SK-N-SH treated with all-trans-retinoic acid at 6 μM for 48 hours (cell line): ENCODE measurements at regions not wholly inside any gene's neighbourhood (a gene's known extent, or its start where the extent isn't known, plus 50 kb on each side); places are given as distances from the start of the nearest gene placed in this dataset.
A peak's percentile ranks its signal among the peaks of the same experiment; 100 is the strongest.

Source experiments
- ATAC-seq: fragments of 200-7000 bp; cut with Tn5 transposase; 3 replicates; pipeline ENCODE4 v1.9.1; 2020; ENCODE audit warnings: mild to moderate bottlenecking, moderate library complexity
- ARNTL ChIP-seq: fragments of 450-650 bp; formaldehyde crosslinking; IDR thresholded peaks from 2 replicates; pipeline ENCODE4 v1.5.0; 2020; ENCODE audit warnings: low read depth, mild to moderate bottlenecking, moderate library complexity, borderline replicate concordance
- BACH2 ChIP-seq: fragments of 250-450 bp; sonication (Bioruptor Pico); IDR thresholded peaks from 2 replicates; pipeline ENCODE4 v1.9.0; 2021; ENCODE audit warnings: mild to moderate bottlenecking, borderline replicate concordance
- CREB5 ChIP-seq: fragments of 250-450 bp; sonication (Bioruptor Pico); IDR thresholded peaks from 2 replicates; pipeline ENCODE4 v1.5.1; 2020; ENCODE audit warnings: low read depth, mild to moderate bottlenecking, moderate library complexity
- CSDC2 ChIP-seq: fragments of 250-450 bp; sonication (Bioruptor Pico); IDR thresholded peaks from 2 replicates; pipeline ENCODE4 v1.5.0; 2020; ENCODE audit warnings: mild to moderate bottlenecking, moderate library complexity
- CSRNP3 ChIP-seq: fragments of 250-450 bp; sonication (Bioruptor Pico); IDR thresholded peaks from 2 replicates; pipeline ENCODE4 v1.5.1; 2021; ENCODE audit warnings: mild to moderate bottlenecking, moderate library complexity
- ESRRG ChIP-seq: fragments of 250-450 bp; sonication (Bioruptor Pico); IDR thresholded peaks from 2 replicates; pipeline ENCODE4 v1.6.1; 2021; ENCODE audit warnings: mild to moderate bottlenecking
- GLIS3 ChIP-seq: fragments of 250-450 bp; sonication (Bioruptor Pico); IDR thresholded peaks from 2 replicates; pipeline ENCODE4 v1.5.0; 2020; ENCODE audit warnings: mild to moderate bottlenecking, moderate library complexity
- ISL1 ChIP-seq: fragments of 250-450 bp; sonication (Bioruptor Pico); IDR thresholded peaks from 2 replicates; pipeline ENCODE4 v2.1.2; 2022; ENCODE audit warnings: mild to moderate bottlenecking, moderate library complexity
- OSR1 ChIP-seq: fragments of 250-450 bp; sonication (Bioruptor Pico); IDR thresholded peaks from 2 replicates; pipeline ENCODE4 v1.8.0; 2022; ENCODE audit warnings: moderate library complexity, mild to moderate bottlenecking, inconsistent platforms
- PATZ1 ChIP-seq: fragments of 250-450 bp; sonication (Bioruptor Pico); IDR thresholded peaks from 2 replicates; pipeline ENCODE4 v1.8.0; 2020; ENCODE audit warnings: mild to moderate bottlenecking, moderate library complexity, borderline replicate concordance
- POU6F1 ChIP-seq: fragments of 250-450 bp; sonication (Bioruptor Pico); IDR thresholded peaks from 2 replicates; pipeline ENCODE4 v1.8.0; 2021; ENCODE audit warnings: low read depth, mild to moderate bottlenecking, moderate library complexity, borderline replicate concordance
- PPARA ChIP-seq: fragments of 250-450 bp; sonication (Bioruptor Pico); IDR thresholded peaks from 2 replicates; pipeline ENCODE4 v1.5.0; 2020; ENCODE audit warnings: mild to moderate bottlenecking, borderline replicate concordance
- RARB ChIP-seq: fragments of 250-450 bp; sonication (Bioruptor Pico); IDR thresholded peaks from 2 replicates; pipeline ENCODE4 v1.8.0; 2021; ENCODE audit warnings: mild to moderate bottlenecking, moderate library complexity
- SNAI2 ChIP-seq: fragments of 250-450 bp; sonication (Bioruptor Pico); IDR thresholded peaks from 2 replicates; pipeline ENCODE4 v1.5.0; 2020; ENCODE audit warnings: mild to moderate bottlenecking, moderate library complexity
- TCF4 ChIP-seq: fragments of 250-450 bp; sonication (Bioruptor Pico); IDR thresholded peaks from 2 replicates; pipeline ENCODE4 v1.8.0; 2021; ENCODE audit warnings: mild to moderate bottlenecking, moderate library complexity, borderline replicate concordance
- TOX ChIP-seq: fragments of 250-450 bp; sonication (Bioruptor Pico); IDR thresholded peaks from 2 replicates; pipeline ENCODE4 v1.8.0; 2021; ENCODE audit warnings: mild to moderate bottlenecking, moderate library complexity, borderline replicate concordance
- TSHZ2 ChIP-seq: fragments of 250-450 bp; sonication (Bioruptor Pico); IDR thresholded peaks from 2 replicates; pipeline ENCODE4 v1.5.0; 2020; ENCODE audit warnings: mild to moderate bottlenecking, moderate library complexity
- ZC3H10 ChIP-seq: fragments of 250-450 bp; sonication (Bioruptor Pico); IDR thresholded peaks from 2 replicates; pipeline ENCODE4 v1.5.1; 2021; ENCODE audit warnings: mild to moderate bottlenecking, moderate library complexity
- ZFP30 ChIP-seq: fragments of 450-650 bp; formaldehyde crosslinking; IDR thresholded peaks from 2 replicates; pipeline ENCODE4 v1.5.0; 2022; ENCODE audit warnings: mild to moderate bottlenecking, moderate library complexity
- ZNF565 ChIP-seq: fragments of 450-650 bp; formaldehyde crosslinking; conservative IDR thresholded peaks from 2 replicates; pipeline ENCODE4 v1.5.0; 2020; ENCODE audit warnings: low read depth, mild to moderate bottlenecking, moderate library complexity
- ZNF70 ChIP-seq: fragments of 450-650 bp; formaldehyde crosslinking; IDR thresholded peaks from 2 replicates; pipeline ENCODE4 v1.5.0; 2020; ENCODE audit warnings: mild to moderate bottlenecking, moderate library complexity
- ZNF8 ChIP-seq: fragments of 450-650 bp; formaldehyde crosslinking; IDR thresholded peaks from 2 replicates; pipeline ENCODE4 v1.5.0; 2020; ENCODE audit warnings: mild to moderate bottlenecking, moderate library complexity

DNA sequence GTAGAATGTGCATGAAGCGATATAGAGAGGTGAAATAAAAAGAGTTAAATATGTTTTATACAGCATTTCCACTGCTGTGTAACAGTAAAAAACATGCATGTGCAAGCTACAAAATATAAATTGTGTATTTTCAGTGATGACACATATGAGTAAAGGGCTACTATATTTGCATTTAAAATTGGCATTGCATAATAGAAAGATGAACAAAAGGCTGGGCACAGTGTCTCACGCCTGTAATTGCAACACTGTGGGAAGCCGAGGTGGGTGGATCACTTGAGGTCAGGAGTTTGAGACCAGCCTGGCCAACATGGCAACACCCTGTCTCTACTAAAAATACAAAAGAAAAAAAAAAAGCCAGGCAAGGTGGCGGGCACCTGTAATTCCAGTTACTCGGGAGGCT is 79.8 kb upstream of the CCDC71L start:
- no peak for ATAC-seq

GRCh38 chr7:106744563-106745091 is 83.7 kb upstream of the CCDC71L start:
- peak; percentile 49; the same call in 2 of the 3 replicates for ATAC-seq
- TF ChIP-seq CSDC2 (CRISPR knock-in tag) = no peak
- no peak for TF ChIP-seq ZFP30 (CRISPR knock-in tag)
- no peak for TF ChIP-seq ZNF8 (CRISPR knock-in tag)
- TF ChIP-seq ZNF70 = no peak
- TF ChIP-seq GLIS3 (CRISPR knock-in tag) = no peak
- TF ChIP-seq PPARA (CRISPR knock-in tag) = no peak
- no peak for TF ChIP-seq BACH2 (CRISPR knock-in tag)
- no peak for TF ChIP-seq TCF4
- no peak for TF ChIP-seq ARNTL (CRISPR knock-in tag)
- no peak for TF ChIP-seq SNAI2 (CRISPR knock-in tag)
- no peak for TF ChIP-seq RARB (CRISPR knock-in tag)
- TF ChIP-seq ZNF565 = no peak
- no peak for TF ChIP-seq POU6F1 (CRISPR knock-in tag)
- no peak for TF ChIP-seq ZC3H10 (CRISPR knock-in tag)
- TF ChIP-seq TOX (CRISPR knock-in tag) = no peak

More for the DNA sequence above, 79.8 kb upstream of the CCDC71L start:
- TF ChIP-seq ARNTL (CRISPR knock-in tag) = no peak
- TF ChIP-seq SNAI2 (CRISPR knock-in tag) = no peak
- TF ChIP-seq ISL1 (CRISPR knock-in tag) = no peak
- no peak for TF ChIP-seq ZFP30 (CRISPR knock-in tag)
- no peak for TF ChIP-seq BACH2 (CRISPR knock-in tag)
- no peak for TF ChIP-seq ZC3H10 (CRISPR knock-in tag)
- TF ChIP-seq CSRNP3 (CRISPR knock-in tag) = no peak
- no peak for TF ChIP-seq GLIS3 (CRISPR knock-in tag)
- no peak for TF ChIP-seq CSDC2 (CRISPR knock-in tag)
- no peak for TF ChIP-seq ZNF8 (CRISPR knock-in tag)
- no peak for TF ChIP-seq ZNF70
- no peak for TF ChIP-seq OSR1 (CRISPR knock-in tag)
- no peak for TF ChIP-seq PPARA (CRISPR knock-in tag)
- TF ChIP-seq PATZ1 (CRISPR knock-in tag) = no peak
- no peak for TF ChIP-seq ESRRG (CRISPR knock-in tag)
- no peak for TF ChIP-seq TSHZ2 (CRISPR knock-in tag)
- TF ChIP-seq RARB (CRISPR knock-in tag) = no peak
- TF ChIP-seq CREB5 (CRISPR knock-in tag) = no peak
- no peak for TF ChIP-seq TOX (CRISPR knock-in tag)
